NT2/D1 (cell line): ENCODE measurements at regions not wholly inside any gene's neighbourhood (a gene's known extent, or its start where the extent isn't known, plus 50 kb on each side); places are given as distances from the start of the nearest gene placed in this dataset.

Experiments
- SUZ12 ChIP-seq: IDR thresholded peaks from 2 replicates; pipeline ENCODE4 v1.6.1; 2011; ENCODE audit not compliant: insufficient read length, insufficient read depth; ENCODE audit errors: extremely low read depth
- YY1 ChIP-seq: IDR thresholded peaks from 2 replicates; pipeline ENCODE4 v1.6.1; 2011; ENCODE audit not compliant: insufficient read length, insufficient read depth

- TF ChIP-seq YY1 (no peak), SUZ12 (no peak)
Observed at GRCh38 chr9:16180546-16180945, 627.7 kb downstream of the CCDC171 start.
